ENCODE measurements at regions not wholly inside any gene's neighbourhood (a gene's known extent, or its start where the extent isn't known, plus 50 kb on each side); places are given as distances from the start of the nearest gene placed in this dataset.

DNA sequence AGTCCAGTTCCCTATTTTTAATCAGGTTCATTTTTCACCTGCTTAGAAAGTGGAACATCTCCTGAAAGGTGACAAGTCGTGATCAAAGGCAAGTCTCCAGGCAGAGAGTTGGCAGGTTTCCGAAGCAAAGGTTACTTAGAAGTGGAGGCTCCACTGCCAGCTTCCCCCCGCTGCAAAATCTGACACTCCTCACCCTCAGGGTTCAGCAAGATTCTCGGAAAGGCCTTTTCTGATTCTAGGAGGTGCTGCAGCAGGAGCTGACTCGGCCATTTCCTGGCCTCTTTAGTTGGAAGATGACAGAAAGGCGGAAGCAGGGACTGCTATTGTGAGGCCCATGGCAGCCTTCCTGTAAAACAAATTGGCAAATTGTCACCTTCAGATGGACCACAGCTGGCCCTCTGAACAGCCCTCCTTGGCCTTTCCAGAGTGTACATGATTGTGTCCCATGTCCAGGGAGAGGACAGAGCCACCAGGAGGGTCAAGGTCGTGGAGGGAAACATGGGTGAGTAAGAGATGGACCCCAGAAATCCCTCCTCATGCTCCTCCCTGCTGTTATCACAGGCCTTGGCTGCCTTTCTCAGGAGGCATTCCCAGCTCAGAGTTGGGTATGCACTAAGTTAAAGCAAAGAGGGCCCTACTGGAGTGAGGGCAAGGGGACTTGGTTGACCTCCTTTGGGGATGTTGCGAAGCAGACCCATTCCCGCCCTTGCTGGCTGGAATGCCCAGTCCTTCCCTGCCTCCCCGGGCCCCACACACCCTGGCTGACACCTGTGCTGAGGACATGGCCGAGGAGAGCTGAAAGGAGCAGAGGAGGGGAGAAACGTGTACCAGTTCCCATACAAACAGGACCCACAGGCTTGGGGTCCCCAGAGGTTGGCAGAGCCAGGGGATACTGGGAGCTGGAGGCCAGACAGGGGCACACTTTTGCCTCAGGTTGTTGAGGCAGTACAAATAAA lies 115.5 kb upstream of the IRF2BP2 start (continued):
- TF ChIP-seq, protein P1, sequence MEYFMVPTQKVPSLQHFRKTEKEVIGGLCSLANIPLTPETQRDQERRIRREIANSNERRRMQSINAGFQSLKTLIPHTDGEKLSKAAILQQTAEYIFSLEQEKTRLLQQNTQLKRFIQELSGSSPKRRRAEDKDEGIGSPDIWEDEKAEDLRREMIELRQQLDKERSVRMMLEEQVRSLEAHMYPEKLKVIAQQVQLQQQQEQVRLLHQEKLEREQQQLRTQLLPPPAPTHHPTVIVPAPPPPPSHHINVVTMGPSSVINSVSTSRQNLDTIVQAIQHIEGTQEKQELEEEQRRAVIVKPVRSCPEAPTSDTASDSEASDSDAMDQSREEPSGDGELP (IDR thresholded peaks at IDR 0.05; ENCODE audit: borderline replicate concordance, low read depth): no peak
- TF ChIP-seq, protein P2, sequence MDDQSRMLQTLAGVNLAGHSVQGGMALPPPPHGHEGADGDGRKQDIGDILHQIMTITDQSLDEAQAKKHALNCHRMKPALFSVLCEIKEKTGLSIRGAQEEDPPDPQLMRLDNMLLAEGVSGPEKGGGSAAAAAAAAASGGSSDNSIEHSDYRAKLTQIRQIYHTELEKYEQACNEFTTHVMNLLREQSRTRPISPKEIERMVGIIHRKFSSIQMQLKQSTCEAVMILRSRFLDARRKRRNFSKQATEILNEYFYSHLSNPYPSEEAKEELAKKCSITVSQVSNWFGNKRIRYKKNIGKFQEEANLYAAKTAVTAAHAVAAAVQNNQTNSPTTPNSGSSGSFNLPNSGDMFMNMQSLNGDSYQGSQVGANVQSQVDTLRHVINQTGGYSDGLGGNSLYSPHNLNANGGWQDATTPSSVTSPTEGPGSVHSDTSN (CRISPR knock-in tag; IDR thresholded peaks at IDR 0.05; ENCODE audit: borderline replicate concordance): no peak
- TF ChIP-seq SOX6 (IDR thresholded peaks at IDR 0.05) (no peak), SOX6 (CRISPR knock-in tag; IDR thresholded peaks at IDR 0.05) (peak; percentile 39; the same call in 1 of the 2 replicates), ZNF782 (CRISPR knock-in tag; IDR thresholded peaks at IDR 0.05; ENCODE audit: borderline replicate concordance) (no peak), AGO1 (IDR thresholded peaks at IDR 0.05; ENCODE audit: low read depth, low read length, poor library complexity, severe bottlenecking) (no peak), ZNF547 (CRISPR knock-in tag; IDR thresholded peaks at IDR 0.05) (0 out of 2 replicates have a peak, but pooled peaks have one; percentile 12), ZNF746 (CRISPR knock-in tag; IDR thresholded peaks at IDR 0.05) (no peak), ZNF382 (CRISPR knock-in tag; IDR thresholded peaks at IDR 0.05; ENCODE audit: borderline replicate concordance) (no peak), ZNF24 (IDR thresholded peaks at IDR 0.05) (no peak), EP300 (IDR thresholded peaks at IDR 0.05; ENCODE audit: low read depth in 2 of 2, low read length in 2 of 2) (peak in 1 of 2 experiments; percentile 30; a peak in 2 of 4 replicates), EP300 (CRISPR knock-in tag; IDR thresholded peaks at IDR 0.05; ENCODE audit: borderline replicate concordance) (no peak), STAT5B (CRISPR knock-in tag; IDR thresholded peaks at IDR 0.05) (no peak), NFYB (CRISPR knock-in tag; IDR thresholded peaks at IDR 0.05) (no peak), PPARG (CRISPR knock-in tag; conservative IDR thresholded peaks at IDR 0.05) (no peak), ZNF891 (CRISPR knock-in tag; IDR thresholded peaks at IDR 0.05) (no peak), NR2F6 (IDR thresholded peaks at IDR 0.05) (peak; percentile 73; the same call in 1 of the 2 replicates), NR2F6 (CRISPR knock-in tag; IDR thresholded peaks at IDR 0.05) (peak; percentile 82), CHD2 (IDR thresholded peaks at IDR 0.05; ENCODE audit: low read depth, low read length) (no peak), RARA (CRISPR knock-in tag; IDR thresholded peaks at IDR 0.05) (peak; percentile 83), BRD4 (CRISPR knock-in tag; IDR thresholded peaks at IDR 0.05) (no peak), ZFP62 (CRISPR knock-in tag; IDR thresholded peaks at IDR 0.05) (no peak), SIX4 (CRISPR knock-in tag; IDR thresholded peaks at IDR 0.05) (no peak)
- TF ChIP-seq, protein P3, sequence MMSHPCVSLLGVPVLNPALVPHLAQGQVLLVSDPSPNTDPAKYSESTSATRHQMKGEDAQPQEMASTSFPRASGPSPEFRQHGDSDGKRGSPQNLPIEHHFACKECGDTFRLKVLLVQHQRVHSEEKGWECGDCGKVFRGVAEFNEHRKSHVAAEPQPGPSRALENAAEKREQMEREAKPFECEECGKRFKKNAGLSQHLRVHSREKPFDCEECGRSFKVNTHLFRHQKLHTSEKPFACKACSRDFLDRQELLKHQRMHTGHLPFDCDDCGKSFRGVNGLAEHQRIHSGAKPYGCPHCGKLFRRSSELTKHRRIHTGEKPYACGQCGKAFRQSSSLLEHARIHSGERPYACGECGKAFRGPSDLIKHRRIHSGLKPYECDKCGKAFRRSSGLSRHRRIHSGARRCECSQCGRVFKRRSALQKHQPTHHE (CRISPR knock-in tag; IDR thresholded peaks at IDR 0.05; ENCODE audit: borderline replicate concordance): no peak
- TF ChIP-seq, protein P4, sequence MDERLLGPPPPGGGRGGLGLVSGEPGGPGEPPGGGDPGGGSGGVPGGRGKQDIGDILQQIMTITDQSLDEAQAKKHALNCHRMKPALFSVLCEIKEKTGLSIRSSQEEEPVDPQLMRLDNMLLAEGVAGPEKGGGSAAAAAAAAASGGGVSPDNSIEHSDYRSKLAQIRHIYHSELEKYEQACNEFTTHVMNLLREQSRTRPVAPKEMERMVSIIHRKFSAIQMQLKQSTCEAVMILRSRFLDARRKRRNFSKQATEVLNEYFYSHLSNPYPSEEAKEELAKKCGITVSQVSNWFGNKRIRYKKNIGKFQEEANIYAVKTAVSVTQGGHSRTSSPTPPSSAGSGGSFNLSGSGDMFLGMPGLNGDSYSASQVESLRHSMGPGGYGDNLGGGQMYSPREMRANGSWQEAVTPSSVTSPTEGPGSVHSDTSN (CRISPR knock-in tag; IDR thresholded peaks at IDR 0.05): no peak
- TF ChIP-seq, protein P5, sequence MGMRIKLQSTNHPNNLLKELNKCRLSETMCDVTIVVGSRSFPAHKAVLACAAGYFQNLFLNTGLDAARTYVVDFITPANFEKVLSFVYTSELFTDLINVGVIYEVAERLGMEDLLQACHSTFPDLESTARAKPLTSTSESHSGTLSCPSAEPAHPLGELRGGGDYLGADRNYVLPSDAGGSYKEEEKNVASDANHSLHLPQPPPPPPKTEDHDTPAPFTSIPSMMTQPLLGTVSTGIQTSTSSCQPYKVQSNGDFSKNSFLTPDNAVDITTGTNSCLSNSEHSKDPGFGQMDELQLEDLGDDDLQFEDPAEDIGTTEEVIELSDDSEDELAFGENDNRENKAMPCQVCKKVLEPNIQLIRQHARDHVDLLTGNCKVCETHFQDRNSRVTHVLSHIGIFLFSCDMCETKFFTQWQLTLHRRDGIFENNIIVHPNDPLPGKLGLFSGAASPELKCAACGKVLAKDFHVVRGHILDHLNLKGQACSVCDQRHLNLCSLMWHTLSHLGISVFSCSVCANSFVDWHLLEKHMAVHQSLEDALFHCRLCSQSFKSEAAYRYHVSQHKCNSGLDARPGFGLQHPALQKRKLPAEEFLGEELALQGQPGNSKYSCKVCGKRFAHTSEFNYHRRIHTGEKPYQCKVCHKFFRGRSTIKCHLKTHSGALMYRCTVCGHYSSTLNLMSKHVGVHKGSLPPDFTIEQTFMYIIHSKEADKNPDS (CRISPR knock-in tag; IDR thresholded peaks at IDR 0.05): no peak; the same call in 1 of the 2 replicates
